GM23248 (cell line): ENCODE measurements at regions not wholly inside any gene's neighbourhood (a gene's known extent, or its start where the extent isn't known, plus 50 kb on each side); places are given as distances from the start of the nearest gene placed in this dataset.

ENCODE experiments used
- DNase-seq: peaks from one replicate; pipeline ENCODE4 v3.0.0-alpha.2; 2015
- H2AFZ ChIP-seq: fragments of 200-600 bp; sonication (generic); 2 replicates; pipeline ENCODE4 v1.6.1; 2016; ENCODE audit warnings: antibody characterized with exemption
- H3F3A ChIP-seq: fragments of 200-600 bp; sonication (generic); 2 replicates; pipeline ENCODE4 v1.6.1; 2016; ENCODE audit warnings: mild to moderate bottlenecking, antibody characterized with exemption, mixed run types; ENCODE audit not compliant: insufficient read depth
- H3K27ac ChIP-seq: fragments of 200-600 bp; sonication (generic); 2 replicates; pipeline ENCODE4 v1.5.1; 2016; ENCODE audit warnings: mild to moderate bottlenecking
- H3K27me3 ChIP-seq: fragments of 200-600 bp; sonication (generic); replicated peaks from 2 replicates; pipeline ENCODE4 v1.6.1; 2016; ENCODE audit warnings: mild to moderate bottlenecking; ENCODE audit not compliant: insufficient read depth
- H3K36me3 ChIP-seq: fragments of 200-600 bp; sonication (generic); 2 replicates; pipeline ENCODE4 v1.6.1; 2016; ENCODE audit warnings: low read depth, mild to moderate bottlenecking
- H3K4me1 ChIP-seq: fragments of 200-600 bp; sonication (generic); 2 replicates; pipeline ENCODE4 v1.6.1; 2016; ENCODE audit warnings: mild to moderate bottlenecking; ENCODE audit not compliant: insufficient read depth
- H3K4me2 ChIP-seq: fragments of 200-600 bp; sonication (generic); one replicate; pipeline ENCODE4 v1.6.1; 2016; ENCODE audit warnings: mild to moderate bottlenecking; ENCODE audit not compliant: unreplicated experiment
- H3K4me3 ChIP-seq: fragments of 200-600 bp; sonication (generic); 2 replicates; pipeline ENCODE4 v1.5.1; 2016; ENCODE audit warnings: mild to moderate bottlenecking
- H3K79me2 ChIP-seq: fragments of 200-600 bp; sonication (generic); 2 replicates; pipeline ENCODE4 v1.6.1; 2016; ENCODE audit warnings: mild to moderate bottlenecking; ENCODE audit not compliant: insufficient read depth
- H3K9ac ChIP-seq: fragments of 200-600 bp; sonication (generic); 2 replicates; pipeline ENCODE4 v1.6.1; 2016; ENCODE audit warnings: mild to moderate bottlenecking
- H3K9me2 ChIP-seq: fragments of 200-600 bp; sonication (generic); 2 replicates; pipeline ENCODE4 v1.6.1; 2016; ENCODE audit warnings: mixed run types, mild to moderate bottlenecking, moderate library complexity; ENCODE audit not compliant: insufficient read depth
- H3K9me3 ChIP-seq: fragments of 200-600 bp; sonication (generic); one replicate; pipeline ENCODE4 v1.6.1; 2017; ENCODE audit warnings: low read depth
- H4K20me1 ChIP-seq: fragments of 200-600 bp; sonication (generic); 2 replicates; pipeline ENCODE4 v1.6.0; 2016; ENCODE audit not compliant: insufficient read depth
- EZH2 ChIP-seq: fragments of 200-600 bp; sonication (generic); IDR thresholded peaks from 2 replicates; pipeline ENCODE4 v1.6.1; 2018; ENCODE audit warnings: antibody characterized with exemption, mild to moderate bottlenecking; ENCODE audit not compliant: insufficient read depth, poor library complexity, severe bottlenecking
- EZH2phosphoT487 ChIP-seq: fragments of 200-600 bp; sonication (generic); IDR thresholded peaks from 2 replicates; pipeline ENCODE4 v1.6.1; 2018; ENCODE audit warnings: antibody characterized with exemption, moderate library complexity, mild to moderate bottlenecking, low read depth; ENCODE audit not compliant: insufficient read depth
- WGBS, 2 experiments: methylation state at CpG; one replicate each; pipeline ENCODE4 v1.1.6; 2015 to 2017; ENCODE audit warnings: low lambda C conversion rate in 2 of 2, low coverage in 1 of 2; ENCODE audit errors: missing lambda C conversion rate in 2 of 2; 5-methylcytosine and 5-hydroxymethylcytosine counted together
- in situ Hi-C: fragments of 300-500 bp; cut with MboI; formaldehyde crosslinking; loops from 2 replicates; pipeline ENCODE4 v1.15.0; 2020

DNA sequence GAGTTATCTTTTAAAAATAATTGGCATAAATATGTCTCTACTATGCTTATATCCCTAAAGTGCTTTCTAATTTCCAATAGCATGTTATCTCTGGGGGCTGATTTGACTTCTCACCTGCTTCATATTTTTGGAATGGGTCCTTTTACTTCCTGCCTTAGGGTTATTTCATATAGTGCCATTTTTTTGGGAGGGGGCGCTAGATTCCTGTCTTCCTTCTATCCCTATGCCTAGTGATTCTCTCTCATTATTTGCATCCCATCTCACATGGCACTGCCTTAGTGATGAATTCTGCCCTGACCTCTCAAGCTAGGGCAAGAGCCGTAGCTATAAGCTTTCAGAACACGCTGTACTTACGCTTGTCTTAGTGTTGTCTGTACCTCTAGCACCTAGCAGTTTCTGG is 150.3 kb upstream of the SLITRK3 start:
- Histone ChIP-seq H3K9me3 (peaks cover 3% of the 10 kb centered on the region), H3K4me3 (no peak overlapping the region), H3K79me2 (no peaks in the 10 kb centered on the region), H3K9me2 (no peaks in the 10 kb centered on the region), H3K4me1 (no peaks in the 10 kb centered on the region), H2AFZ (no peak overlapping the region), H3K27ac (no peak overlapping the region), H3K9ac (no peak overlapping the region), H3K4me2 (no peak overlapping the region), H3F3A (no peaks in the 10 kb centered on the region), H3K27me3 (no peaks in the 10 kb centered on the region), H3K36me3 (no peaks in the 10 kb centered on the region), H4K20me1 (no peaks in the 10 kb centered on the region)
- WGBS, 2 experiments = 32 to 38% methylated on average over 4 of the region's 4 CpGs
- in situ Hi-C loops = no loop called here
- DNase-seq = no peak
- TF ChIP-seq EZH2 = no peak
- no peak for TF ChIP-seq EZH2phosphoT487

DNA sequence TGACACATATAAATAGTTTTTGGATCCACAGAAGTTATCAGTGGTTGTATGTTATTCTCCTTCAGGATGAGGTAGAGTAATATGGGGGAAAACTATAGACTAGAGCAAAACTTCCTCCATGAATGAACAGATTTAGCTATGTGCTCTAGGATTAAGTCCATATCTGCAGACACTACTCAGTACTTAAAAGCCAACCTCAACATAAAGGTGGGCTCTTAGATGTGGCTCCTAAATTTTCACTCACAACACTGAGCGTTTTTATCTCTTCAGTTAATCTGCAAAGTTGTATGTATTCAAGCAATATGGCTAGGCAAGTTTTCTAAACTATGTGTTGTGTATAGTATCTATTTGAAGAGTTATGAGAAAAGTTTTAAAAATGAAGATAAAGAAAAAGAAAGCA is 147.0 kb upstream of the SLITRK3 start:
- Histone ChIP-seq H3K9me3 (peaks cover 3% of the 10 kb centered on the region), H3K36me3 (no peaks in the 10 kb centered on the region), H3K4me1 (no peaks in the 10 kb centered on the region), H3K27me3 (no peaks in the 10 kb centered on the region), H3K27ac (no peak overlapping the region), H3K79me2 (no peaks in the 10 kb centered on the region), H3K4me2 (no peak overlapping the region), H3F3A (no peaks in the 10 kb centered on the region), H3K9ac (no peak overlapping the region), H4K20me1 (no peaks in the 10 kb centered on the region), H3K4me3 (no peak overlapping the region), H2AFZ (no peak overlapping the region), H3K9me2 (no peaks in the 10 kb centered on the region)
- DNase-seq = no peak
- TF ChIP-seq EZH2phosphoT487 = no peak
- TF ChIP-seq EZH2 = no peak
- in situ Hi-C loops = no loop called here
- 5 to 23% methylated on average over 1 of the region's 1 CpG for WGBS, 2 experiments

GRCh38 chr3:165339753-165340152 is 143.6 kb upstream of the SLITRK3 start:
- H3K4me1 ChIP-seq = no peaks in the 10 kb centered on the region
- TF ChIP-seq EZH2phosphoT487 (no peak), EZH2 (no peak)
- no peaks in the 10 kb centered on the region for H3F3A ChIP-seq
- H4K20me1 ChIP-seq = no peaks in the 10 kb centered on the region
- H3K9me3 ChIP-seq = peaks cover 3% of the 10 kb centered on the region
- WGBS, 2 experiments = 22 to 29% methylated on average over 1 of the region's 1 CpG
- no peaks in the 10 kb centered on the region for H3K79me2 ChIP-seq
- in situ Hi-C loops = no loop called here
- H2AFZ ChIP-seq = no peak overlapping the region
- no peak overlapping the region for H3K4me2 ChIP-seq
- no peaks in the 10 kb centered on the region for H3K36me3 ChIP-seq
- no peak overlapping the region for H3K4me3 ChIP-seq
- no peak overlapping the region for H3K9ac ChIP-seq
- H3K27ac ChIP-seq = no peak overlapping the region
- H3K9me2 ChIP-seq = no peaks in the 10 kb centered on the region
- no peaks in the 10 kb centered on the region for H3K27me3 ChIP-seq
- peak; percentile 1 for DNase-seq

DNA sequence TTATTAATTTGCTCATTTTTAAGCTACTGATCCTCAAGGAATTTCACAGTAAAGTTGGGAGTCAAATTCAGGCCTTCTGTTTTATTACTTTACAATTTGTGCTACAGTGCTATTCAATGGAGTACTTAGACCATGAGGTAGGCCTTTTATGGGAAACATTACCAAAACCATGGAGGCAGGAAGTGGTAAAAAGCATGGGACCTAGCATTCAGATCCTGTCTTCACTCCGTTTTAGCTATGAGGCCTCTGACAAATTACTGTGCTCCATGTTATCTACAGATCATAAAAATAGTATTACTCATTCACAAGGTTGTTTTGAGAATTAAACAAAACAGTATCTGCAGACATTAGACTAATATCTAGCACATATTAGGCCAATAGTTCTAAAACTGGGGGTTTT is 140.6 kb upstream of the SLITRK3 start:
- no peaks in the 10 kb centered on the region for H3K27me3 ChIP-seq
- H3K4me2 ChIP-seq = no peak overlapping the region
- no peak overlapping the region for H2AFZ ChIP-seq
- no peaks in the 10 kb centered on the region for H3K9me3 ChIP-seq
- TF ChIP-seq EZH2phosphoT487 (no peak), EZH2 (no peak)
- no peaks in the 10 kb centered on the region for H3K79me2 ChIP-seq
- H3K36me3 ChIP-seq = peaks cover 3% of the 10 kb centered on the region; the same call in 1 of the 2 replicates
- in situ Hi-C loops = no loop called here
- no peaks in the 10 kb centered on the region for H3K9me2 ChIP-seq
- H3K4me1 ChIP-seq = no peaks in the 10 kb centered on the region
- DNase-seq = no peak
- no peak overlapping the region for H3K4me3 ChIP-seq
- 21 to 26% methylated on average over 1 of the region's 1 CpG for WGBS, 2 experiments
- no peaks in the 10 kb centered on the region for H4K20me1 ChIP-seq
- H3K27ac ChIP-seq = no peak overlapping the region
- no peak overlapping the region for H3K9ac ChIP-seq
- no peaks in the 10 kb centered on the region for H3F3A ChIP-seq
